Suprapubic skin (tissue), 4 donors: ENCODE measurements at regions not wholly inside any gene's neighbourhood (a gene's known extent, or its start where the extent isn't known, plus 50 kb on each side); places are given as distances from the start of the nearest gene placed in this dataset.

ENCODE experiments used
- CTCF ChIP-seq, 2 donors: fragments of 200-600 bp in 1 of 2; fragments of 450-650 bp in 1 of 2; sonication (generic) in 1 of 2; IDR thresholded peaks; one replicate each; pipeline ENCODE4 v1.5.1; 2016 to 2019; ENCODE audit warnings: antibody characterized with exemption in 2 of 2, mild to moderate bottlenecking in 1 of 2, moderate library complexity in 1 of 2
- EP300 ChIP-seq: sonication (generic); formaldehyde crosslinking; IDR thresholded peaks from one replicate; pipeline ENCODE4 v1.6.1; 2017; ENCODE audit warnings: antibody characterized with exemption
- POLR2A ChIP-seq, 2 donors: fragments of 450-650 bp; IDR thresholded peaks; one replicate each; pipeline ENCODE4 v1.6.1; 2017; ENCODE audit warnings: antibody characterized with exemption in 2 of 2, mild to moderate bottlenecking in 2 of 2, moderate library complexity in 2 of 2
- POLR2AphosphoS5 ChIP-seq, 3 donors: sonication (generic); formaldehyde crosslinking; IDR thresholded peaks; one replicate each; pipeline ENCODE4 v1.6.1; 2017; ENCODE audit warnings: antibody characterized with exemption in 3 of 3

- TF ChIP-seq CTCF (IDR thresholded peaks at IDR 0.05): no peak
- no peak for TF ChIP-seq POLR2AphosphoS5 (IDR thresholded peaks at IDR 0.05)
- no peak for TF ChIP-seq POLR2A (IDR thresholded peaks at IDR 0.05)
- no peak for TF ChIP-seq EP300
Observed at GRCh38 chrX:46152756-46153155, 392.5 kb downstream of the ZNF674 start.
